ENCODE measurements at regions not wholly inside any gene's neighbourhood (a gene's known extent, or its start where the extent isn't known, plus 50 kb on each side); places are given as distances from the start of the nearest gene placed in this dataset.

- TF ChIP-seq EZH2 (IDR thresholded peaks at IDR 0.05) (no peak), POLR2AphosphoS5 (IDR thresholded peaks at IDR 0.05; ENCODE audit: borderline replicate concordance, low read depth, low read length) (no peak), FOXP2 (optimal IDR thresholded peaks at IDR 0.05; ENCODE audit: control extremely low read depth, extremely low read length, insufficient read depth) (no peak)
- Histone ChIP-seq H3K9ac (ENCODE audit: insufficient read length) (no peak overlapping the region), H3K27ac (no peak overlapping the region), H3K4me3 (no peak overlapping the region), H3K9me3 (ENCODE audit: low read depth, low read length) (no peaks in the 10 kb centered on the region), H3K36me3 (ENCODE audit: insufficient read depth, low read length) (no peaks in the 10 kb centered on the region)
- DNase-seq (ENCODE audit: low read depth, low spot score): no peak
Observed at GRCh38 chr13:81058916-81059290, 718.0 kb upstream of the SPRY2 start.

- TF ChIP-seq POLR2AphosphoS5 (IDR thresholded peaks at IDR 0.05; ENCODE audit: borderline replicate concordance, low read depth, low read length) (no peak), FOXP2 (optimal IDR thresholded peaks at IDR 0.05; ENCODE audit: control extremely low read depth, extremely low read length, insufficient read depth) (no peak), EZH2 (IDR thresholded peaks at IDR 0.05) (no peak)
- Histone ChIP-seq H3K9ac (ENCODE audit: insufficient read length) (no peak overlapping the region), H3K27ac (no peak overlapping the region), H3K9me3 (ENCODE audit: low read depth, low read length) (no peaks in the 10 kb centered on the region), H3K4me3 (no peak overlapping the region), H3K36me3 (ENCODE audit: insufficient read depth, low read length) (no peaks in the 10 kb centered on the region)
- no peak for DNase-seq (ENCODE audit: low read depth, low spot score)
Observed at GRCh38 chr13:81058211-81058915, 717.4 kb upstream of the SPRY2 start.

- Histone ChIP-seq H3K9ac (ENCODE audit: insufficient read length) (no peak overlapping the region), H3K27ac (no peak overlapping the region), H3K4me3 (no peak overlapping the region), H3K9me3 (ENCODE audit: low read depth, low read length) (no peaks in the 10 kb centered on the region), H3K36me3 (ENCODE audit: insufficient read depth, low read length) (no peaks in the 10 kb centered on the region)
- DNase-seq (ENCODE audit: low read depth, low spot score): no peak
- TF ChIP-seq POLR2AphosphoS5 (IDR thresholded peaks at IDR 0.05; ENCODE audit: borderline replicate concordance, low read depth, low read length) (no peak), FOXP2 (optimal IDR thresholded peaks at IDR 0.05; ENCODE audit: control extremely low read depth, extremely low read length, insufficient read depth) (no peak), EZH2 (IDR thresholded peaks at IDR 0.05) (no peak)
Observed at GRCh38 chr13:81051873-81052272, 710.9 kb upstream of the SPRY2 start.

DNA sequence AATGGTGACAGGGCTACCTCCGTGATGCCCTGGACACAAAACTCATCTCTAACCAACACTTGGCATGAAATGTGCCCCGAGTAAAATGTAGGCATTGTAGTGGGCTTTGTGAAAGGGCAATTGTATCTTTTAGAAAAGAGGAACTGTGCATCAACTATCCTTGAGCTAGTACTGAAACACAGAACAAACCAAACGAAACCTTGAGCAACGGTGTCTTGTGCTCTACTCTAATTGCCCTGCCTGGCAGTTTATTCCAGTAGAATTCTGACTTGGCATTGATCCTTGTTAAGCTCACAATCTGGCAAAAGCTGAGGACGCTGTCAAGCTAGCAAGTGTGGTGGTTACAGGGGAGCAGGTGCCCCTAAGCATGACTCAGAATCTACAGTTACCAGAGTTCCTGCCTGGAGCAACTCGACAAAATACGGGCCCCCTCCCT is 707.1 kb upstream of the SPRY2 start:
- Histone ChIP-seq H3K9ac (ENCODE audit: insufficient read length) (no peak overlapping the region), H3K4me3 (no peak overlapping the region), H3K36me3 (ENCODE audit: insufficient read depth, low read length) (no peaks in the 10 kb centered on the region), H3K9me3 (ENCODE audit: low read depth, low read length) (no peaks in the 10 kb centered on the region), H3K27ac (no peak overlapping the region)
- no peak for TF ChIP-seq FOXP2 (optimal IDR thresholded peaks at IDR 0.05; ENCODE audit: control extremely low read depth, extremely low read length, insufficient read depth)
- DNase-seq (ENCODE audit: low read depth, low spot score): no peak

- Histone ChIP-seq H3K4me3 (no peak overlapping the region), H3K36me3 (ENCODE audit: insufficient read depth, low read length) (no peaks in the 10 kb centered on the region), H3K9ac (ENCODE audit: insufficient read length) (no peak overlapping the region), H3K9me3 (ENCODE audit: low read depth, low read length) (0 out of 2 replicates have a peak, but pooled peaks cover 4% of the 10 kb centered on the region), H3K27ac (no peak overlapping the region)
- DNase-seq (ENCODE audit: low read depth, low spot score): no peak
- TF ChIP-seq FOXP2 (optimal IDR thresholded peaks at IDR 0.05; ENCODE audit: control extremely low read depth, extremely low read length, insufficient read depth): no peak
- TF ChIP-seq EZH2 (IDR thresholded peaks at IDR 0.05): no peak
- TF ChIP-seq POLR2AphosphoS5 (IDR thresholded peaks at IDR 0.05; ENCODE audit: borderline replicate concordance, low read depth, low read length): no peak
Observed at GRCh38 chr13:81041761-81042160, 700.8 kb upstream of the SPRY2 start.

DNA sequence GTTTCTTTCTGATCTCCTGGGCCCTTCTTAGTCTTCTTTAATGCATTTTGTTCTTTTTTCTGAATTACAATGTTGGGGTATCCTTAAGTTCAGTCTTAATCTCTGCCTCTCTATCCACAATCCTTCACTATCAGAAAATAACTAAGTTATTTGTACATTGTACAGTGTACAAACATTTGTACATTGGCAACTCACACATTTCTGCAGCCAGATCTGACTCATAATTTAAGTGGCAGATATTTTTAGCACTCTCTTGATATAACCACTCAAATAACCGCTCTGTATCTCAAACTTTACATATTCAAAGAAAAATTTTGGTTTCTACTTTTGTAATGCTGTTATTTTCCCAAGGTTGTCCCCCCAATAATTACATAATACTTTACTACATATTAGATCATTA is 691.1 kb upstream of the SPRY2 start:
- DNase-seq (ENCODE audit: low read depth, low spot score): no peak
- H3K9me3 ChIP-seq (ENCODE audit: low read depth, low read length): no peaks in the 10 kb centered on the region
- no peaks in the 10 kb centered on the region for H3K36me3 ChIP-seq (ENCODE audit: insufficient read depth, low read length)
- TF ChIP-seq EZH2 (IDR thresholded peaks at IDR 0.05) (no peak), POLR2AphosphoS5 (IDR thresholded peaks at IDR 0.05; ENCODE audit: borderline replicate concordance, low read depth, low read length) (no peak), FOXP2 (optimal IDR thresholded peaks at IDR 0.05; ENCODE audit: control extremely low read depth, extremely low read length, insufficient read depth) (no peak)
- H3K4me3 ChIP-seq: no peak overlapping the region
- no peak overlapping the region for H3K27ac ChIP-seq
- H3K9ac ChIP-seq (ENCODE audit: insufficient read length): no peak overlapping the region

- H3K9ac ChIP-seq (ENCODE audit: insufficient read length): no peak overlapping the region
- no peak overlapping the region for H3K4me3 ChIP-seq
- no peak overlapping the region for H3K27ac ChIP-seq
- DNase-seq (ENCODE audit: low read depth, low spot score): no peak
- TF ChIP-seq EZH2 (IDR thresholded peaks at IDR 0.05): no peak
- TF ChIP-seq FOXP2 (optimal IDR thresholded peaks at IDR 0.05; ENCODE audit: control extremely low read depth, extremely low read length, insufficient read depth): no peak
- no peak for TF ChIP-seq POLR2AphosphoS5 (IDR thresholded peaks at IDR 0.05; ENCODE audit: borderline replicate concordance, low read depth, low read length)
- H3K36me3 ChIP-seq (ENCODE audit: insufficient read depth, low read length): no peaks in the 10 kb centered on the region
- H3K9me3 ChIP-seq (ENCODE audit: low read depth, low read length): no peaks in the 10 kb centered on the region
Observed at GRCh38 chr13:81025091-81025490, 684.2 kb upstream of the SPRY2 start.

GRCh38 chr13:81021284-81021840 is 680.4 kb upstream of the SPRY2 start:
- H3K27ac ChIP-seq: no peak overlapping the region
- no peak for DNase-seq (ENCODE audit: low read depth, low spot score)
- H3K36me3 ChIP-seq (ENCODE audit: insufficient read depth, low read length): no peaks in the 10 kb centered on the region
- H3K9me3 ChIP-seq (ENCODE audit: low read depth, low read length): no peaks in the 10 kb centered on the region
- no peak for TF ChIP-seq EZH2 (IDR thresholded peaks at IDR 0.05)
- TF ChIP-seq FOXP2 (optimal IDR thresholded peaks at IDR 0.05; ENCODE audit: control extremely low read depth, extremely low read length, insufficient read depth): no peak
- no peak for TF ChIP-seq POLR2AphosphoS5 (IDR thresholded peaks at IDR 0.05; ENCODE audit: borderline replicate concordance, low read depth, low read length)
- no peak overlapping the region for H3K4me3 ChIP-seq
- no peak overlapping the region for H3K9ac ChIP-seq (ENCODE audit: insufficient read length)

DNA sequence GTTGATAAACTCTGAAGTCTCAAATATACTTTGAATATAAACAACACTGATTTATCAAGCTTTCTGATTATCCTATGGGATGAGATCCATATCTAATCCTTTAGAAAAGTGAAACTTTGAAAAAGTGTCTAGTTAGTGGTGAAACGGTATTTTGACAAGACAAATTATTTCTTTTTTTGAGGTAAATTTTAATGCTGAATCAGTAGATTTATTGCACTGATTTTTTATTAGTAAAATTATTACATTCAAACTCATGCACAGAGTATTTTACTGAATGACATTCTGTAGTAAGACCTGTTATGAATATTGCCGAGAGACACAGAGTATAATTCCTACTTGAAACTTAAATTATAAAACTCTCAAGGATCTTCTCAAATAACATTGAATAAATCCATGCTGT is 679.1 kb upstream of the SPRY2 start:
- Histone ChIP-seq H3K36me3 (ENCODE audit: insufficient read depth, low read length) (no peaks in the 10 kb centered on the region), H3K9ac (ENCODE audit: insufficient read length) (no peak overlapping the region), H3K27ac (no peak overlapping the region), H3K4me3 (no peak overlapping the region), H3K9me3 (ENCODE audit: low read depth, low read length) (no peaks in the 10 kb centered on the region)
- DNase-seq (ENCODE audit: low read depth, low spot score): no peak
- TF ChIP-seq POLR2AphosphoS5 (IDR thresholded peaks at IDR 0.05; ENCODE audit: borderline replicate concordance, low read depth, low read length): no peak
- no peak for TF ChIP-seq EZH2 (IDR thresholded peaks at IDR 0.05)
- no peak for TF ChIP-seq FOXP2 (optimal IDR thresholded peaks at IDR 0.05; ENCODE audit: control extremely low read depth, extremely low read length, insufficient read depth)

All from SK-N-MC (cell line).